GM21390 (cell line): ENCODE measurements at regions not wholly inside any gene's neighbourhood (a gene's known extent, or its start where the extent isn't known, plus 50 kb on each side); places are given as distances from the start of the nearest gene placed in this dataset.
A peak's percentile ranks its signal among the peaks of the same experiment; 100 is the strongest.

Source experiments
- ATAC-seq: cut with Tn5 transposase; IDR thresholded peaks from one replicate; pipeline ENCODE4 v1.9.1; 2021; ENCODE audit not compliant: unreplicated experiment

DNA sequence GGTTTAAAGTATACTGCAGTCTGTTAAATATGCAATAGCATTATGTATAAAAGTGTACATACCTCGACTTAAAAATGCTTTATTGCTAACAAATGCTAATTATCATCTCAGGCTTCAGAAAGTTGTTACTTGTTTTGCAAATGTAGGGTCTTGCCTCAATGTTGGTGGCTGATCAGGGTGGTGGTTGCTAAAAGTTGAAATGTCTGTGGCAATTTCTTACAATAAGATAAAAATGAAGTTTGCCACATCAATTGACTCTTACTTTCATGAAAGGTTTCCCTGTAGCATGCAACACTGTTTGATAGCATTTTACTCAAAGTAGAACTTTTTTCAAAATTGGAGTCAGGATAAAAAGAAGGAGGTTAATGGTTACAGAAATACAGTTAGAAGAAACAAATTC, 407.7 kb upstream of the OR4E1 start:
- no peak for ATAC-seq

DNA sequence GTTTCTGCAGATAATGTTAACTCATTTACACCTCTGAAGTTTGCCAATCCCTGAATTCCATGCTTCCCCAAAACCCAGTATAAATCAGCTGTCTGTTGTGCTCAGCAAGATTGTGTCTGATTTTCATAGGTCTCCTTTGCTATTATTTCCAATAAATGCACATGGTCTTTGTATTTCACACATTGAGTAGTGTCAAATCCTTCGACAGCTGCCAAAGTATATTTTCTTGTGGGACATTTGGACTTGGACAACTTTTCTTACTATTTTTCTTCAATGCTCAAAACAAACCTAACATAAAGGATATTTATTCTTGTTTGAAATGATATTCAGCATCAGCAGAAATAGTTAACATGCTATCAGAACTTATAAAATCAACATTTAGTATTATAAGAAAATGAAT, 406.1 kb upstream of the OR4E1 start:
- no peak for ATAC-seq

DNA sequence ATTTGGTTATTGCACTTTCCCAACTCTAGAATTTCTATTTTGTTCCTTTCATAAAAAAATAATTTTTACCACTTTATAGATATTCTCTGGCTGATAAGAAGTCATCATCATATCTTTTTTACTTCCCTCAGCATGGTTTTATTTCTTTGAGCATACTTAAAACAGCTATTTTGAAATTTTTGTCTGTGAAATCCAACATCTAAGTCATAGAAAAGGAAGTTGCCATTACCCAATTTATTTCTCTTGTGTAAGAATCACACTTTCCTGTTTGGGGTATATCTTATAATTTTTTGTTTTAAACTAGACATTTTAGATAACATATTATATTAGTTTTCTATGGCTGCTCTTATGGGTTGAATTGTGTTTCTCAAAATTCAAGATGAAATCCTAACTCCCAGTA, 400.2 kb upstream of the OR4E1 start:
- ATAC-seq = no peak

DNA sequence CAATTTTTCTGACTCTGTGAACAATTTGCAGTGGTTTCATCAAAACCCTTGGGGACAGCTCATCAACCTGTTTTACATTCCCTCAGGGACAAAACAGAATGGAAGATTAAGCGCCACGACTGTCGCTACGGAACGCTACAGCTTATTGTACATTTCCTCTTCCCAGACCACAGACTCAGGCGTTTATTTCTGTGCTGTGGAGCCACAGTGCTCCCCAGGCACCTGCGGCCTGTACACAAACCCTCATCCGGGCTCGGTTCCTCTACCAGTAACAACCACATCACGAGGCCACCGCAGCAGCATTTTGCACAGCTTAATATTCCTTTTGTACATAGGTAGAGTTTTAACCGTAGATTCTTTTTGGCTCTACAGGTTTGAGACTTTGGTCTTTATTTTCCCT, 397.4 kb upstream of the OR4E1 start:
- peak; percentile 92 for ATAC-seq

DNA sequence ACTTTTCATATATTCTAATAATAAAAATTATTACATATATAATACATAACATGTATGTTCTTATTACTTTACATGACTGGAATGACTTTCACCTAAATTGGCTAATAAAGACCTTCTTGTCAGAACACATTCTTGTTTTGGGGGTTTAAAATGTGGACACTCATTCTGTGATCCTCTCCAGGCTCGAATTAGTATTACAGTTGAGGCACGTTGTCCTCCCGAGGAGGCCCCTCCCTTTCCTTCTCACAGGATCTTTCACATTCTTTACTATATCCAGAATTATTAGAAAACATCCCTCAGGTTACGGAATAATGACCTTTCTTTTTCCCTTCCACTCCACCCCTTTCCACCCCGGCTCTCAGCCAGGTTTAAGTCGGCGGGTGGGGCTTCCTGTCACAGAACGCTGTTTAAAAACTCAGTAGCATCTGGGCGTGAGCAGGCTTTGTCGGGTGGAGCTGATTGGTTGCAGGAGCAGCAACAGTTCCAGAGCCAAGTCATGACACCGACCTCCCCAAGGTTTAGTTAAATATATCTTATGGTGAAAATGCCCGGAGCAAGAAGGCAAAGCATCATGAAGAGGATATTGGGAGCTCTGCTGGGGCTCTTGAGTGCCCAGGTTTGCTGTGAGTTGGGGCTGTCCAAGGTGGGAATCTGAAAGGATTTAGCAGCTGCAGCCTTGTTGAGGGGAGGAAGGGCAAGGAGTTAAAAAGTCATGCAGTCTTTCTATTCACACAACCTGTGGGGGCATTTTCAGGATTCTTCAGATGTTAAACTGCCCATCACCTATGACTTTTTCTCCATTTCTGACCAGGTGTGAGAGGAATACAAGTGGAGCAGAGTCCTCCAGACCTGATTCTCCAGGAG, 396.7 kb upstream of the OR4E1 start:
- ATAC-seq = peak; percentile 46

DNA sequence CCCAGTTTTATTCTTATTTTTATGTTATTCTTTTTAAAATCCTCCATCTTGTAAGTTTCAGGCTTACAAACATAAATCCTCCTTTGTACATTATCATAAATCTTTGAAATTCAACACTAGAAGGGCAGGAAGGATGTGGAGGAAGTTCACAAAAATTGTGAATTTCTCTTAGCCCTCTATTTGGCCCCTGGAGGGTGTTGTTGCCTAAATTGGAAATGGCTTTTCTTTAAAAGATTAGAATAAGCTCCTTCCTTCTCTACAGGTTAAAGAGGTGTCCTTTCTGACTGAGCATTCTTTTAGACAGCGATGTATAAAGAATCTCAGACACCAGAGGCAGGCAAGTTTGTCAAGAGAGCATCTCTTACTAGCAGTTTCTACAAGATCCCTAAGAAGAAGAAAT, 391.7 kb upstream of the OR4E1 start:
- ATAC-seq = no peak

DNA sequence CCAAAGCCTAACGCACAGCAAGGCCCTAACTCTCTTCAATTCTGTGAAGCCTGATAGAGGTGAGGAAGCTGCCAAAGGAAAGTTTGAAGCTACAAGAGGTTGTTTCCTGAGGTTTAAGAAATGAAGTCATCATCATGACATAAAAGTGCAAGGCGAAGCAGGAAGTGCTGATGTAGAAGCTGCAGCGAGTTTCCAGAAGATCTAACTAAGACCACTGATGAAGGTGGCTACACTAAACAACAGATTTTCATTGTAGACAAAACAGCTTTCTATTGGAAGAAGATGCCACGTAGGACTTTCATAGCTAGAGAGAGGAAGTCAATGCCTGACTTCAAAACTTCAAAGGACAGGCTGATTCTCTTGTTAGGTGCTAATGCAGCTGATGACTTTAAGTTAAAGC, 385.6 kb upstream of the OR4E1 start:
- ATAC-seq = no peak

DNA sequence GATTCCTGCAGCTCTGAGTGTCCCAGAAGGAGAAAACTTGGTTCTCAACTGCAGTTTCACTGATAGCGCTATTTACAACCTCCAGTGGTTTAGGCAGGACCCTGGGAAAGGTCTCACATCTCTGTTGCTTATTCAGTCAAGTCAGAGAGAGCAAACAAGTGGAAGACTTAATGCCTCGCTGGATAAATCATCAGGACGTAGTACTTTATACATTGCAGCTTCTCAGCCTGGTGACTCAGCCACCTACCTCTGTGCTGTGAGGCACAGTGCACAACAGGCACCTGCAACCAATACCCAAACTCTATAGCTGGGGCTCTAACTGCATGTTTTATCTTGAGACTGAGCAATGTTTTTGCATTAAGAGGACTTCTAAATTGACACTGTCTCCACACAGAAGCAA, 379.2 kb upstream of the OR4E1 start:
- no peak for ATAC-seq

DNA sequence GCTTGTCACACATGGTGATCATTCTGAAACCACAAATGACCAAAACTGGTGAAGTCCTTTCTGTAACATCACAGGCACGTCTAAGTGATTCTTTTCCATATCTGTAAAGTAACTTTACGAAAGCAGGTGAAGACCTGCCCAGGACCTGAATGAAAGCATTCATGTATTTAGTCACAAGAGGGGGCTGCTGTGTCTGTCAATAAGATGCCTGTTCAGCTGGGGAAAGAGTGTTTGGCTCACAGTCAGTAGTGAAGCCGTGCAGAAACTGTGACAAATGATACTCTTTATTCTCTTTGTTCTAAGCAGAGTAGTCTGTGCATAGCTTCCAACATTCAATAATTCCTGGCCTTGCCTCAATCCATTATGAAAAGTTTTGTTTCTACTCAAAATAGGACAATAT, 373.5 kb upstream of the OR4E1 start:
- no peak for ATAC-seq

DNA sequence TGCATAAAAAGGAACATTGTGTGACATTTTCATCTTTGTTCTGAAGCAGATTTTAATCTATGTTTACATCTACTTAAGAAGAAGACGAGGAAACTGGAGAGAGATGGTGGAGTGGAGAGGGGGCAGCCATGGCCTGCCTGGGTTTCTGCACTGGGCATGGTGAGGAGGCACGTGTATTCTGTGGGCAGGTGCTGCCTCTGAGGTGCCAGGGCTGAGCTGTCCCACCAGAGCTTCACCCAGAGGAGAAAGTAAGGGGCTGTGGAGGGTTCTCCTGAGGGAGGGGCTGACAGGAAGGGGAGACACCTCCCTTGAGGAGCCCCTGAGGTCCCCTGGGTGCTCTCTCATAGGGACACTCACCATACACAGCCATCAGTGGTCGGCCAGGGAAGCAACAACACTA, 372.4 kb upstream of the OR4E1 start:
- ATAC-seq = no peak

DNA sequence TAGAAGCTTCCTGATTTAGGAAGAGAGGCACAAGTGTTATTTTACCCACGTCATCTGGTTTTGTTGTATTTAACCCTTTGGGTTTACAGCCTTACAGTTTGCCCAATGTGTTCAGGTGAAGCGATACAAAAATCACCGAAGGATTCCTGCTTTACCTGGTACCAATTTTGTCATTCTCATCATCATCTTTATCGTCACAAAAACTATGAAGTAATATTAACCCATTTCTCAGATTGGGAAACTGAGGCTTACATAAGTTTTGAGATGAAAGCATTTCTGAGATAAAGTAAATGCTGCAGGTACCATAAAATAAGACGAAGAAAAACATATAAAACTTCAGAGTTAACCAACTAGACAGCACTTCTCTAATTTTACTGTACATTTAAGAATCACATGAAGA, 370.6 kb upstream of the OR4E1 start:
- ATAC-seq = no peak

DNA sequence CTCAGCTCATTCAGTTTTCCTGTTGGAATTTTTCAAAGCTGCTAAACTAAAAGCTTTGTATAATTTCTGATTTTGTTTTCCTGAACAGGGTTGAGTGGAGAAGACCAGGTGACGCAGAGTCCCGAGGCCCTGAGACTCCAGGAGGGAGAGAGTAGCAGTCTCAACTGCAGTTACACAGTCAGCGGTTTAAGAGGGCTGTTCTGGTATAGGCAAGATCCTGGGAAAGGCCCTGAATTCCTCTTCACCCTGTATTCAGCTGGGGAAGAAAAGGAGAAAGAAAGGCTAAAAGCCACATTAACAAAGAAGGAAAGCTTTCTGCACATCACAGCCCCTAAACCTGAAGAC, 367.1 kb upstream of the OR4E1 start:
- no peak for ATAC-seq

DNA sequence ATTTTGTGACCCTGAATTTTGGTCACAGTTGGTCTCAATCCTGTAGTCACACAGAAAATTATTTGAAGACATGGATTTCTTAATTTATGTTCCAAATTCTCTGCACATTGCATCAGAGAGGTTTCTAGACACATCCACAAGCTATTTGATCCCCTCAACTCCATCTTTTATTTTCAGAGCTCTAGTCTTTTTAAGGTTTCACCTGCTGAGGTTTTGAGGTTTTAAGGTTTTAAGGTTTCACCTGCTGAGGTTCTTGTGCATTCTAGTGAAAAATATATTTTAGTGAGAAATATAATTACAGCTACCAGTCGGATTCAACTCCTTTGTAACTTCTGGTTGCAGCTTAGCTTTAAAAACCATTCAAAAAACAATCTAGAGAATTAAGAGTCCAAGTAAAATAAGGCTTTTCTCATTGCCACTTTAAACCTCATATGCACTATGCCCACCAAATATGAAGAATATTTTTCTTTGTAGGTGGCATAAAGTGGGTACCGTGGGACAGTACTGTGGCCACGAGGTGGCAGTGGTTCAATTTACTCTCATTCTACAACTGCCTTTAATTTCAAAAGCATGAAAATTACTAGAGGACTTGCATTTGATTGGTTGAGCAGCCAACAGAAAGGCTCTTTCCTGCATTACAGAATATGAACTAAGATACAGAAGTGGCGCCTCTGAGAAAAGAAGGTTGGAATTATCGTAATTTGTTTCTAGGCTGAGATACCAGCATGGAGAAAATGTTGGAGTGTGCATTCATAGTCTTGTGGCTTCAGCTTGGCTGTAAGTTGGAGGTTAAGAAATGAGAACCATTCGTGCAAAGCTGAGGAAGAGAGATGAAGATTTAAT, 366.5 kb upstream of the OR4E1 start:
- no peak for ATAC-seq

DNA sequence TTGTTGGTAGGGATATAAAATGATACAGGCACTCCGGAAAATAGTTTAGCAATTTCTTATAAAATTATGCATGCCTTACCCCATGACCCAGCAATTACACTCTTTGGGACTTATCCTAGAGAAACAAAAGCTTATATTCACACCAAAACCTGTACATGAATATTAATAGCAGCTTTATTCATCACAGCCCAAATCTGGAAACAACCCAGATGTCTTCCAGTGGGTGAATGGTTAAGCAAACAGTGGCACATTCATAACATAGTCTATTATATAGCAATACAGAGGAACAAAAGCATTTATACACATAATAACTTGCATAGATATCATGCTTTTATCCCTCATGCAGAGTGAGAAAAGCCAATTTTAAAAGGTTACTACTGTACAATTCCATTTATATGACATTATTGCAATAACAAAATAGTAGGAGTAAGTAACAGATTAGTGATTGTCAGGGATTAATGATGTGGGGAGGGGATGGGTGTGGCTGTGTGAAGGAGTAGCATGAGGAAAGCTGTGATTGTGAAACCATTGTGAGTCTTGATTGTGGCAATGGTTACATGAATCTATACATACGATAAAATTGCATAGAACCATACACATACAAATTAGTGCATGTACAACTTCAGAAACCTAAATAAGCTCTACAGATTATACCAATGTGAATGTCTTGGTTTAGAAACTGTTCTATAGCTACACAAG, 363.1 kb upstream of the OR4E1 start:
- ATAC-seq = no peak

DNA sequence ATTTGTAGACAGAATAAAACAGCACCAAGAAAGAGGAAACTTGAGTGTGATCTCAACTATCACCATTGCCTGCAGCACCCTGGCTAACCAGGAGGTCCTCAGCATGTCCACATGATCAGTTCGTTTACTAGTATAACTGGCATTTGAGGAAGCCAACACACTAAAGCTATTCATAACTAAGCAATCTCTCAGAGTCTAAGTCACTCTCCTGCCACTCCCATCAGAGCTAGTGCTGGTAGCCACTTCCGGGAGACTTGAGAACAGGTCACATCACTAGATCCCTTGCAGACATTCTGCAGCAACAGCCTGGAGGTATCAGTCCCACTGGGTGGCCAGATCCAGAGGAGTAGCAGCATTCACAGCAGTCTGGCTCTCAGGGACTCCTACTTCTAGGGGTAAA, 352.9 kb upstream of the OR4E1 start:
- ATAC-seq = no peak

DNA sequence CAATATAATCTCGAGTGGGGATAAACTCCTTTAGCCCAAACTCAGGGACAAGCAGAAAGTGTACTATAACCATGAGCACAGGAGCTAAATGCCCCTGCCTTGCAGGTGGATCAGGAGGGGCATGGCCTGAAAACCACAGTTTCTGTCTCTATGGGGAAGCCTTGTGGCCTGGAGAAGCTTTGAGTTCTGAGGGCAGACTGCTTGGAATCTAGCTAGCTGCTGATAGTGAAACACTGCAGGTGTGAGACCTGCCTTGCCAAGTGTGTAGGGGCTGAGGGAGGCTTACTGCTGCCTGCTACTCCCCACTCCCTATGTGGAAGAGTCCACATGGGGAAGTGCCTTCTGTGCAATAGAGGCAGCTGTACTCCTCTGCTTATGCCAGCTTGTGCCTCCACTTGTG, 352.3 kb upstream of the OR4E1 start:
- ATAC-seq = no peak

DNA sequence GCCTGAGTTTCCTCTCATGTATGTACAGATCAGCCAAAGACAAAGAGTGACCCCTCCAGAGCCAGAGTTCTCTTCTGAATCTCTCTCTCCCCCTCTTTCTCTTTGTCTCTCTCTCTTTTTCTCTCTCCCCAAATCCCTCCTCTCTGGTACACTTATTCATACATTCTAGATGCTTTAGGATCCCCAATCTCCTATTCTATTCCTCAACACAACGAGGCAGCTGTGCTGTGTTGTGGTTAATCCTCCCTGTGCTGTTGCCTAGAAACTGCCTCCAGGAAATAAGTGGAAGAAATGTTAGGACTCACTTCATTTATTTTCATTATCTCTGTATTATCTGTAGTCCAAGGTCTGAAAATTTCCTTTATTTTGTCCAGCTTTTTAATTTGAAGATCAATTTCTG, 350.5 kb upstream of the OR4E1 start:
- ATAC-seq = no peak

DNA sequence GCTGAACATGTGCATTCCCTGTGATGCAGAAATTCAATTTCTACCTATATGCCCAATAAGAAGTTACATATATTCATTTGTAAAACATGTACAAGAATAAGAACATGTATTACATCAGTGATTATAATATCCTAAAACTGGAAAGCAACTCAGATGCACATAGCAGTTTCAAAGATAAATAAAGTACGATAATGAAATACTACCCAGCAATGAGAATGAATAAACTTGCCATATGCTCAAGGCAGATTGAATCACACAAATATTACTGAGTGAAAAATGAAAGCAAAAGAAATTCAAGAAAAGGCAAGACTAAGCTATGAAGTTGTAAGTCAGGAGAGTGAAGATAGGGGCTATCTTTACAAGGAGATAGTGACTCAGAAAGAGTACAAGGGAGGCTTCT, 345.3 kb upstream of the OR4E1 start:
- no peak for ATAC-seq

DNA sequence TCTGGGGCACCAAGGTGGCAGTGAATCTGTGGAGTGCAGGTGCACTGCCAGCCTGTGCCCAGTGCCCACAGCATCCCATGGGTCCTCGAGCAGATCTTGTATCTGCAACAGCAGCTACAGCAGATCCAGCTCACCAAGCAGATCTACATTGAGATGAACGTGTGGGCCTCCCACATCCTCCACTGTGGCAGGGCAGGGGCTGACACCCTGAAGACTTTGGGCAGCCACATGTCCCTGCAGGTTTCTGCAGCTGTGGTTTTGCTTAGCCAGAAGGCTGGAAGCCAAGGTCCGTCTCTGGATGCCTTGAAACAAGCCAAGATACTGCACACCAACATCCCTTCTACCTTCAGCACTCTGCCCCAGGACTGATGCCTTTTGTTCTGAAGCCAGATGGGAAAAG, 338.8 kb upstream of the OR4E1 start:
- ATAC-seq = no peak

DNA sequence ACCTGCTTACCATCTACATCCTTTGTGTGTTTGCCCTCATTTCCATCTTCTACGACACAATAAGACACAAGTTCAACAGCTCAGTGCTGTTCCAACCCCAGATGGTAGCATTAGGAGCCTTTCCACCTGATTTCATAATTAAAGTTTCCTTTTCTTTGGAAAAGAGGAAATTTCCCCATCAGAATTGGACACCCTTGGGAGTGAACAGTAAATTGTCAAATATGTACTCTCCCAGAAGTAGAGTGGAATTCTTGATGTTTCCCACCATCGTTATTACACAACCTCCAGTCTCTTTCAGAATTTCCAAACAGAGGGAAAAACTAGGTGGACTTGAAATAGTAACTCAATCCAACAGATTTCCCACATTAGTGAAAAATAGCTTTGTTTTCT, 337.6 kb upstream of the OR4E1 start:
- ATAC-seq = no peak

DNA sequence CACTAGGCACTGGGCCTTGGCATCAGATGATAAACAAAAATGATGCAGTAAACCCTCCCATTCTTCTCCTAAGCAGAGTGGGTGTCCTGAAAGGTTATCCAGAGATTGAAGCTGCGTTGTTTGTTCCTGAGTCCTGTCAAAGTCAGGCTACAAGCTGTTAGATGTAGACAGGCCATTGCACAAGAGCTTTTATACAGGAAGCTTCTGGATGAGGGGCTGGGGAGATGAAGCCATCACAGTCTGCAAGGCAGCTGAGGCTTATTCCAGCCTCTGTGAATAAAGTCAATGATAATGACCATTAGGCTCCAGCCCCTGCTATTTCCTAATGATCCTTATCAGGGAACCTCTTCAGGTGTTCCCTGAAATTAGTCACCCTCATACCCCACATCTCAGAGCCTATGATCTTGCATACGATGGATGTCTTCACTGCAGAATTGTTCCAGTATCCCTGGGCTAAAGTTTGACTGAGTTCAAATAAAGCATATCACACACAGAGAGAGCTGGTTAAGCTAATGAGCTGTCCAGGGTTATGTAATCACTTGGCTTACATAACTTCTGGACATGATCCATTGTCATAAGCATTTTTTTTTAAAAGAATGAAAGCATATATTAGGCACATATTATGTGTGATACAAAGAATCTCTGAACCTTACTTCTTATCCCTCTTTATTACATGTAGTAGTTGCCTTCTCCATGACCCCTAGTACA, 337.1 kb upstream of the OR4E1 start:
- ATAC-seq = no peak
